Nephron (organoid): ENCODE measurements at regions not wholly inside any gene's neighbourhood (a gene's known extent, or its start where the extent isn't known, plus 50 kb on each side); places are given as distances from the start of the nearest gene placed in this dataset.

Experiments
- H3K27ac Mint-ChIP-seq, 3 experiments: 2 replicates each; pipeline ENCODE4 v1.8.0; 2020; ENCODE audit warnings: mixed read lengths in 3 of 3, mild to moderate bottlenecking in 2 of 3, moderate library complexity in 1 of 3
- H3K27me3 Mint-ChIP-seq: 2 replicates; pipeline ENCODE4 v1.8.0; 2021; ENCODE audit warnings: low read depth, mild to moderate bottlenecking, moderate library complexity, mixed read lengths
- H3K36me3 Mint-ChIP-seq: 2 replicates; pipeline ENCODE4 v1.8.0; 2020; ENCODE audit warnings: low read depth, mixed read lengths
- H3K4me1 Mint-ChIP-seq: 2 replicates; pipeline ENCODE4 v1.8.0; 2020; ENCODE audit warnings: mixed read lengths
- H3K4me3 Mint-ChIP-seq, 3 experiments: 2 replicates each; pipeline ENCODE4 v1.8.0; 2020; ENCODE audit warnings: mild to moderate bottlenecking in 3 of 3, mixed read lengths in 3 of 3, moderate library complexity in 2 of 3
- H3K9me3 Mint-ChIP-seq: 2 replicates; pipeline ENCODE4 v1.8.0; 2020; ENCODE audit warnings: mixed read lengths
- CTCF ChIP-seq, 3 experiments: fragments of 200-600 bp; sonication (generic); IDR thresholded peaks; one replicate each; pipeline ENCODE4 v1.5.0; 2021; ENCODE audit warnings: antibody characterized with exemption in 3 of 3; ENCODE audit not compliant: unreplicated experiment in 3 of 3

- peaks cover 4% of the 10 kb centered on the region for H3K9me3 Mint-ChIP-seq
- H3K36me3 Mint-ChIP-seq: no peaks in the 10 kb centered on the region
- H3K27ac Mint-ChIP-seq: no peak overlapping the region
- TF ChIP-seq CTCF (IDR thresholded peaks at IDR 0.05; ENCODE audit: unreplicated experiment in 3 of 3): no peak
- no peaks in the 10 kb centered on the region for H3K27me3 Mint-ChIP-seq
- H3K4me3 Mint-ChIP-seq: no peak overlapping the region
- H3K4me1 Mint-ChIP-seq: no peaks in the 10 kb centered on the region
Observed at GRCh38 chr5:166648736-166649135, 1642.7 kb upstream of the WWC1 start.

DNA sequence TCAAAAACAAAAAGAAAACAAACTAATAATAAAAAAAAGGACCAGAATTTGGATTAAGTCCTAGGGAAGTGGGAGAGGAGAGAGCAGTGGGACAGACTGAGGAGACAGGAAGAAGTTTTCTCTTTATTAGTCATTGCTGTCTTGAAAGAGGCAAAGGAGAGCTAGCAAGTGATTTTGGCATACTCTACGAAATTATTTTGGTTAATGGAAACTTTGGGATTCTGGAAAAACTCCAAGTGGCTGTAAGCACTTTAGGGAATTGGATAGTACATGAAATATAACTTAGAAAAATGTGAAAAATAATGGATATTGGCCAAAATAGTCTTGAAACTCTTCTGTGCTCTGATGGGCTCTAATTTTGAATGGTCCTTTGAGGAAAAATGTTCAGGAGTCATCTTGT is 1641.8 kb upstream of the WWC1 start:
- H3K27ac Mint-ChIP-seq: no peak overlapping the region
- no peaks in the 10 kb centered on the region for H3K27me3 Mint-ChIP-seq
- H3K4me1 Mint-ChIP-seq: no peaks in the 10 kb centered on the region
- no peaks in the 10 kb centered on the region for H3K36me3 Mint-ChIP-seq
- H3K4me3 Mint-ChIP-seq: no peak overlapping the region
- peaks cover 7% of the 10 kb centered on the region for H3K9me3 Mint-ChIP-seq
- no peak for TF ChIP-seq CTCF (IDR thresholded peaks at IDR 0.05; ENCODE audit: unreplicated experiment in 3 of 3)

DNA sequence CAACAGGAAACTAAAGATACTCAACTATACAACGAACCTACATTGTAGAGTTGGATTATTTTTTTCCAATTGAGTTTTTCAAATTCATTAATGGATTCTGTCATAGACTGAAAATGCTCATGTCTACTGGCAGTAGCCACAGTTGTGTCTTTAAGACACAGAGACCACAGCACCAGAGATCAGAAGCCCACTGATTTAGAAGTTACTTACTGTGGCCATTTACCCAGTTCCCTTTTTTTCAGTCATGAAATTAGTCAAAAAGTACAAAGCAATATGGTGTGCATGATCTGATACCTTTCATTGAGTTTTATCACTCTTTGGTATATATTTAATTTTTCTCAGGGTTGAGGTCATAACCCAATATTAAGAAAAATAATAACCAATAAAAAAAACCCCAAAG is 1640.2 kb upstream of the WWC1 start:
- Mint-ChIP-seq H3K4me1 (no peaks in the 10 kb centered on the region), H3K27ac (no peak overlapping the region), H3K4me3 (no peak overlapping the region), H3K36me3 (no peaks in the 10 kb centered on the region), H3K27me3 (no peaks in the 10 kb centered on the region), H3K9me3 (peaks cover 7% of the 10 kb centered on the region)
- no peak for TF ChIP-seq CTCF (IDR thresholded peaks at IDR 0.05; ENCODE audit: unreplicated experiment in 3 of 3)

DNA sequence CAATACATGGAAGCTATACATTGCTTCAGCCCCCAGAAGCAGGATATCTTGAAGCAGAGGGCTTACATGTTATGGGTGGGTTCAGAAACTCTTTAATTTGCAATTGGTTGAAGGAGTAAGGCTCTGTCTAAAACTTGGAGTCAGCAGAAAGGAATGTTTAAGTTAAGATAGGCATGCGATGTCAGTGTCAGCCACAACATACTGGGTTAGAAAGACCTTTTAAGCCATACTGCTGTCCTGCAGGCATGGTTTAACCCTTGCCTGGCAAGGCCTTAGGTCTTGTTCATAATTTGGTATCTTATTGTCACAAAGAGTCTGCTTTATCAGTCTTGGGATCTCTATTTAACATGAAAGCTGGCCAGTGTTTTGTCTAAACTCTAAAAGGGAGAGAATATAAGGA is 1619.6 kb upstream of the WWC1 start:
- Mint-ChIP-seq H3K9me3 (no peaks in the 10 kb centered on the region), H3K27me3 (peaks cover under 1% of the 10 kb centered on the region), H3K4me3 (no peak overlapping the region), H3K27ac (no peak overlapping the region), H3K36me3 (no peaks in the 10 kb centered on the region), H3K4me1 (no peaks in the 10 kb centered on the region)
- TF ChIP-seq CTCF (IDR thresholded peaks at IDR 0.05; ENCODE audit: unreplicated experiment in 3 of 3): no peak

- Mint-ChIP-seq H3K4me1 (no peaks in the 10 kb centered on the region), H3K4me3 (no peak overlapping the region), H3K36me3 (no peaks in the 10 kb centered on the region), H3K9me3 (no peaks in the 10 kb centered on the region), H3K27ac (no peak overlapping the region), H3K27me3 (no peaks in the 10 kb centered on the region)
- TF ChIP-seq CTCF (IDR thresholded peaks at IDR 0.05; ENCODE audit: unreplicated experiment in 3 of 3): no peak
Observed at GRCh38 chr5:166672431-166672830, 1619.0 kb upstream of the WWC1 start.

DNA sequence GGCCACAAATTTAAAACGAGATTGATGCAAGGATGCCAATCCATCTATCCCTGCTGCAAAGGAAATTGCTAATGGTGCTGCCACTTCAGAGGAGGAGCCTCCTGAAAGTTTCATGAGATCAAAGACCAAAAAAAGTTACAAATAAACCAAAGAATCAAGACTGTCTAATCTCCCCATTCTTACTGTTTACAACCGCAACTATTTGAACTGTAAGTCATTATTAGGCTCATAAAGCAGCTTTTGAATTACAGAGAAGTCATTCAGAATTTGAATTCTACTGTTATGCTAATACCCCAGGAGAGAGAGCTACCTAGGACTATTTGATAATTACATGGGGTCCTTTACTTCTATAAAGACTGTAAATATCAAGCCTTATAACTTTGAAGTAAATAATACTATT is 1613.6 kb upstream of the WWC1 start:
- Mint-ChIP-seq H3K36me3 (no peaks in the 10 kb centered on the region), H3K27me3 (no peaks in the 10 kb centered on the region), H3K27ac (no peak overlapping the region), H3K9me3 (no peaks in the 10 kb centered on the region), H3K4me1 (peaks cover 4% of the 10 kb centered on the region), H3K4me3 (no peak overlapping the region)
- no peak for TF ChIP-seq CTCF (IDR thresholded peaks at IDR 0.05; ENCODE audit: unreplicated experiment in 3 of 3)
